Kidney (tissue), 13 donors: ENCODE measurements at regions not wholly inside any gene's neighbourhood (a gene's known extent, or its start where the extent isn't known, plus 50 kb on each side); places are given as distances from the start of the nearest gene placed in this dataset.

Experiments used
- DNase-seq, 5 donors: peaks; one replicate each; pipeline ENCODE4 v3.0.0-alpha.2; 2013 to 2020
- FAIRE-seq: peaks from 2 replicates; lab custom pipeline; 2012; peaks lifted over from hg19 to GRCh38; lab: Jason Lieb, UNC
- H3K27ac ChIP-seq, 2 donors: one replicate each; pipeline ENCODE4 v1.7.0; 2013; ENCODE audit warnings: low read depth in 2 of 2, low read length in 2 of 2, inconsistent platforms in 1 of 2
- H3K27me3 ChIP-seq: one replicate; pipeline ENCODE4 v1.7.1; 2013; ENCODE audit warnings: low read length, inconsistent platforms; ENCODE audit not compliant: control insufficient read depth, insufficient read depth
- H3K36me3 ChIP-seq, 3 donors: one replicate each; pipeline versions ENCODE4 v1.7.0 to v1.7.1; 2013; ENCODE audit warnings: low read length in 3 of 3, control low read depth in 1 of 3, inconsistent platforms in 1 of 3; ENCODE audit not compliant: insufficient read depth in 3 of 3, control insufficient read depth in 2 of 3
- H3K4me1 ChIP-seq, 3 donors: one replicate each; pipeline versions ENCODE4 v1.7.0 to v1.7.1; 2013; ENCODE audit warnings: low read length in 3 of 3, inconsistent platforms in 1 of 3, low read depth in 1 of 3; ENCODE audit not compliant: control insufficient read depth in 2 of 3, insufficient read depth in 2 of 3
- H3K4me3 ChIP-seq, 3 donors: one replicate each; pipeline versions ENCODE4 v1.7.0 to v1.8.1; 2013; ENCODE audit warnings: low read length in 3 of 3, control low read depth in 1 of 3, inconsistent platforms in 1 of 3
- H3K9ac ChIP-seq, 3 donors: one replicate each; pipeline versions ENCODE4 v1.7.0 to v1.7.1; 2013; ENCODE audit warnings: low read length in 3 of 3, control low read depth in 1 of 3, inconsistent platforms in 1 of 3
- H3K9me3 ChIP-seq, 3 donors: one replicate each; pipeline versions ENCODE4 v1.7.0 to v1.7.1; 2013; ENCODE audit warnings: low read length in 3 of 3, control low read depth in 1 of 3, inconsistent platforms in 1 of 3; ENCODE audit not compliant: control insufficient read depth in 2 of 3, insufficient read depth in 1 of 3
- intact Hi-C: fragments of 100-400 bp; cut with DNase I; formaldehyde crosslinking; loops from one replicate; pipeline ENCODE4 v1.11.1; 2022
- TF ChIP-seq, protein P1 (sequence below): IDR thresholded peaks from 3 replicates; pipeline ENCODE4 v1.5.1; 2012; ENCODE audit warnings: mild to moderate bottlenecking, moderate library complexity, borderline replicate concordance; ENCODE audit not compliant: insufficient read depth; ENCODE audit errors: extremely low read depth
- donor health status: control.
- donor health status: control.
- donor health status: control.
- donor health status: control.
- donor health status: control.
- donor health status: DM: yes; HTN: yes; CAD: no.
- donor health status: Normal renal cell carcinoma (clear cell type).

DNA sequence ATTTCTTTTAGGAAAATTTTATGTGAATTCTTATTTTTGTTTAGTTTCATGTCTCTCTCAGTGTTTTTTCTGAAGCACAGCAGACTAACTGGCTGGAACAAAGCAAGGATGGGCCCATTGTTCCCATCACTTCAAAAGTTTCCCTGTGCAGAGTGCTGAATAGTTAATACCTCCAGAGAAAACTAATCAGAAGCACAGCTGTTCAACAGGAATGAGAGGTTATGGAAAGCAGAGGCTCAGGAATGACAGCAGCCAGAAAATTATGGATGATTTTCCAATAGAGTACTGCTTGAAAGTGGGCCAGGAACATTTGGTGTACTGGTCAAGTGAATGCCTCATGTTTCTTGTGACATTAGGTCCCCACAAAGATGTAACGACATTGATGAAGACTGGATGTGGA lies 173.0 kb upstream of the TARS1 start:
- no peak for DNase-seq
- no peaks in the 10 kb centered on the region for H3K27me3 ChIP-seq
- H3K9me3 ChIP-seq: peaks cover 0 to 4% (median 2%) of the 10 kb centered on the region in 3 donors
- no peak for FAIRE-seq
- intact Hi-C loops: no loop called here
- no peak overlapping the region for H3K27ac ChIP-seq
- TF ChIP-seq, protein P1, sequence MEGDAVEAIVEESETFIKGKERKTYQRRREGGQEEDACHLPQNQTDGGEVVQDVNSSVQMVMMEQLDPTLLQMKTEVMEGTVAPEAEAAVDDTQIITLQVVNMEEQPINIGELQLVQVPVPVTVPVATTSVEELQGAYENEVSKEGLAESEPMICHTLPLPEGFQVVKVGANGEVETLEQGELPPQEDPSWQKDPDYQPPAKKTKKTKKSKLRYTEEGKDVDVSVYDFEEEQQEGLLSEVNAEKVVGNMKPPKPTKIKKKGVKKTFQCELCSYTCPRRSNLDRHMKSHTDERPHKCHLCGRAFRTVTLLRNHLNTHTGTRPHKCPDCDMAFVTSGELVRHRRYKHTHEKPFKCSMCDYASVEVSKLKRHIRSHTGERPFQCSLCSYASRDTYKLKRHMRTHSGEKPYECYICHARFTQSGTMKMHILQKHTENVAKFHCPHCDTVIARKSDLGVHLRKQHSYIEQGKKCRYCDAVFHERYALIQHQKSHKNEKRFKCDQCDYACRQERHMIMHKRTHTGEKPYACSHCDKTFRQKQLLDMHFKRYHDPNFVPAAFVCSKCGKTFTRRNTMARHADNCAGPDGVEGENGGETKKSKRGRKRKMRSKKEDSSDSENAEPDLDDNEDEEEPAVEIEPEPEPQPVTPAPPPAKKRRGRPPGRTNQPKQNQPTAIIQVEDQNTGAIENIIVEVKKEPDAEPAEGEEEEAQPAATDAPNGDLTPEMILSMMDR: no peak
- no peaks in the 10 kb centered on the region for H3K36me3 ChIP-seq
- no peak overlapping the region for H3K9ac ChIP-seq
- H3K4me1 ChIP-seq: no peaks in the 10 kb centered on the region
- H3K4me3 ChIP-seq: no peak overlapping the region

DNA sequence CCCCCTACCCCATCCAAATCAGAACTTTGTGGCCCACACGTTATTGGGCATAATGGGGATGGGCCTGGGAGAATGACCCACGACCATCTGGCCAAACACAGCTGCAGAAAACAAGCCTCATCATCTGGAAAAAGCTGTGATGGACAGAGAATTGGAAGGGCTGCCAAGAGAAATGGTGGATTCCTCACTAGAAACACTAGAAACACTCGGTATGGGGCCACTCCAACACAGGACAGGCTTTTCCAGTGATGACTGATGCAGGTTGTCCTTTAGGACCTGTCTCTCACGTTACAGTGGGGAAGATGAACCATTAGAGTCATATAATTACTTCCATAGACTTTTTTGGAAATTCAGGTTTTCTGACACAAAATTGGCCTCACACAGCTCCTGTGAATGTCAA lies 172.4 kb upstream of the TARS1 start:
- FAIRE-seq (no peak), DNase-seq (no peak)
- H3K27ac ChIP-seq: no peak overlapping the region
- intact Hi-C loops: no loop called here
- no peaks in the 10 kb centered on the region for H3K4me1 ChIP-seq
- no peaks in the 10 kb centered on the region for H3K36me3 ChIP-seq
- H3K9me3 ChIP-seq: peaks cover 0 to 4% (median 2%) of the 10 kb centered on the region in 3 donors
- H3K9ac ChIP-seq: no peak overlapping the region
- TF ChIP-seq, protein P1: no peak
- H3K27me3 ChIP-seq: no peaks in the 10 kb centered on the region
- H3K4me3 ChIP-seq: no peak overlapping the region

DNA sequence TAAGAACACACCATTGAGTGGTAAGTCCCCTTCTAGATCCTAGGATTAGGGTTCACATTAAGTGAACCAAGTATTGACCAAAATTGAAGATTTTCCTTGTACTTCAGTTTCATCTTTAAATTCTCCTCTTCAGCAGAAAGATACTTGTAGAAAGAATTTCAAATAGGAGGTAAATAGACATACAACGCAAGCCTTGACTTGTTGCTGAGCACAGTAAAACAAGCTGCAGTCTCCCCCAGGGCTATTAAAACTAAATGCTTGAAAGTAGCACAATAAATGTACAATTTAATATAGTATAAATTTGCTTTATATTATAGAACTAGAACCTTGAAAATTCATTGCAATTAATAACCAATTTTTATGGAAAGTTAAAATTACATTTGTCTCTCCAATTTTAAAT lies 170.1 kb upstream of the TARS1 start:
- Histone ChIP-seq H3K27ac (no peak overlapping the region), H3K36me3 (no peaks in the 10 kb centered on the region), H3K4me1 (no peaks in the 10 kb centered on the region), H3K27me3 (no peaks in the 10 kb centered on the region), H3K4me3 (no peak overlapping the region), H3K9me3 (no peaks in the 10 kb centered on the region), H3K9ac (no peak overlapping the region)
- FAIRE-seq (no peak), DNase-seq (no peak)
- TF ChIP-seq, protein P1: no peak
- intact Hi-C loops: no loop called here

- H3K9ac ChIP-seq: no peak overlapping the region
Measured at GRCh38 chr5:33271606-33272005, 169.2 kb upstream of the TARS1 start.

More at GRCh38 chr5:33271606-33272005, 169.2 kb upstream of the TARS1 start:
- no peak for DNase-seq
- Histone ChIP-seq H3K27ac (no peak overlapping the region), H3K4me3 (no peak overlapping the region), H3K36me3 (no peaks in the 10 kb centered on the region), H3K27me3 (no peaks in the 10 kb centered on the region), H3K4me1 (no peaks in the 10 kb centered on the region), H3K9me3 (no peaks in the 10 kb centered on the region)
- intact Hi-C loops: no loop called here
- TF ChIP-seq, protein P1: no peak
- FAIRE-seq: no peak
